Mucosa of gallbladder (tissue), 1 donor: ENCODE measurements at regions not wholly inside any gene's neighbourhood (a gene's known extent, or its start where the extent isn't known, plus 50 kb on each side); places are given as distances from the start of the nearest gene placed in this dataset.

ENCODE experiments used
- DNase-seq: peaks from one replicate; pipeline ENCODE4 v3.0.0-alpha.2; 2020; ENCODE audit warnings: low spot score
- donor health status: DM: no; HTN: no; CAD: no.

DNA sequence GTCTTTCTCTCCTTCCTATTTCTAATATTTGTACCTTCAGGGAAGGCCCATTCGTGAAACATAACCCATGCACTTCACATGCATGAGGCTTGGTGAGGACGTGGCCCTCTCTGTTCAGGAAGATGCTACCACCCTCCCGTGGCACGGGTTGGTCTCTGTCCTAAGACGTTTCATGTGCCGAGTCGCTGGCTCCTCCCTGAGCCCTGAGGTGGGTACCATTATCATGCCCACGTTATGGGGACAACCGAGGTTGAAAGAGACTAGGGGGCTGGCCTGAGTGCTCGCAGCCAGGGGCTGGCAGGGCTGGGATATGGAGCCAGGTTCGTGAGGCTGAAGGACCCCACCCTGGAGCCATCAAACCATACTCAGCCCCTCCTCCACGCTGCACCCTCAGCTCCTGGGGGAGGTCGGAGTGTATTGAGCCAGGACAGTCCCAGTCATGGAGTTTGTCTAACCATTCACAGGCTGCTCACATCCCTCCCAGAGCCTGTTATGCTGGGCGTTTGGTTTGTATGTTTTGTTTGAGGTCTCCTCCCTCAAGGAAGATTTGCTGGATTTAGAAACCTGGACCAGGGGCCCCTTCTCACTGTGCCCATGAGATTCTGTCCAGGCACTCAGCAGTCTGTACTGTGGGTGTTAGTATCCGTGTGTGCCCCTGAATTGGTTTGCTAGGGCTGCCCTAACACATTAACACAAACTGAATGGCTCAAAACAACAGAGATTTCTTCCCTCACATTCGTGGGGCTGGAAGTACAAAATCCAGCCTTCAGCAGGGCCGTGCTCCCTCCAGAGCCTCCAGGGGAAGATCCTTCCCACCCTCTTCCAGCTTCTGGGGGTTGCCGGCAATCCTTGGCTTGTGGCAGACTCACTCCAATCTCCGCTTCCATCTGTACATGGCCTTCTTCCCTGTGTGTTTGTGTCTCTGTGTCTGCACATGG is 88.3 kb downstream of the ANKRD60 start:
- peak; percentile 5 for DNase-seq

DNA sequence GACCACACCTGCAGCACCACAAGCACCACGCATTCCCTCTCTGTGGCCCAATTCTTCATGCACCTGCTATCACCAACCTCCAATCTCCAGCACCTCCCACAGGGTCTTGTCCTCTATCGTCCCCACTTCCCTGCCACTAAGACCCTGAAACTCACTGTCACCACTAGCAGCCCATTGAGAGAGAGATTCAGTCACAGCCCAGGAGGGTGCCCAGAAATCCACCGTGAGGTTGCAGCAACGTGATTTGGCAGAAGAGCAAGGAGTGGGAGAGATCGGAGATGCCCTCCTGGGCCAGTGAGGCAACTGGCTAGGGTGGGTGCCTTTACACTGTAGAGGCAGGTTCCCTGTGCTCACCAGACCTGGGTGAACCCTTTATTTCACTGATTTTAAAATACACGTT is 90.1 kb downstream of the ANKRD60 start:
- DNase-seq = peak; percentile 3

DNA sequence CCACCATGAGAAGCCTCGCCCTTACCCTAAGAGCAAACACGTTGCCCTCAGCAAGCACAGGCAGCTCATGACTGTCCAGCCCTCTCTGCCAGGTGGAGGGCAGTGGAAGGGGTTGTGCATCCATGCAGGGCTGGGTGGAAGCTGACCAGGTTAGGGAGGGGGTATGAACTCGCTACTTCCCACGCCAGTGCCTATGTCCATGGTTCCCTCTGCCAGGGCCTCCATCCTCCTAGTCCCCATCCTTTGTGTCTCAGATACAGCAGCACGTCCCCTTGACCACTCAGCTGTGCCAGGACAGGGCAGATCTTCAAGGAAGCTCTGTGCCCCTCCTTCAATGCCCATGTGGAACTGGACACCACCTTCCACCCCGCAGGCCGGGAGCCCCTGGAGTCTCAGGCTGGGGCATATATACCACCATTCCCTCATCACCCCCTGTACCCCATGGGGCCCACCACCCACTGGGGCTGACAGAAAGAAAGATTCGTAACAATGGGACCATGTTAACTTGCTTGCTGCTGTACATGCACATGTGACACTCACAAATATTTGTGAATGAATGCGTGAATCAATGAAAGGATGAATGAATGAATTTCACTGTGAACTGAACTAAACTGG is 90.7 kb downstream of the ANKRD60 start:
- no peak for DNase-seq

DNA sequence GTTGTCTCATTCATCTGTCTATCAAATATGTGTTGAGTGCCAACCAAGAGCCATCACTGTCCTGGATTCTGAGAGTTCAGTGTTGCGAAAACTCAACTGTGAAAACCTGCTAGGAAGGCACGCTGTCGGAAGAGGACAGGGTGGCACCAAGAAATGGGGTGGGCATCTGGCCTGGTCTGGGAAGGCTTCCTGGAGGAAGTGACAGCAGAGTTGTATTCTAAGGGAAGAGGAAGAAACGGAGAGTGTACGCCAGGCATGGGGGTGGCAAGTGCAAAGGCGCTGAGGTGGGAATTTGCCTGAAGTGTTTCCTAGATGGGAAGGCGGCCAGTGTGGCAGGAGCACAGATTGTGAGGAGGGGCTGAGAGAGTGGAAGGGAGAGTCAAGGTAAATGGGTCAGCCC is 91.2 kb downstream of the ANKRD60 start:
- no peak for DNase-seq

DNA sequence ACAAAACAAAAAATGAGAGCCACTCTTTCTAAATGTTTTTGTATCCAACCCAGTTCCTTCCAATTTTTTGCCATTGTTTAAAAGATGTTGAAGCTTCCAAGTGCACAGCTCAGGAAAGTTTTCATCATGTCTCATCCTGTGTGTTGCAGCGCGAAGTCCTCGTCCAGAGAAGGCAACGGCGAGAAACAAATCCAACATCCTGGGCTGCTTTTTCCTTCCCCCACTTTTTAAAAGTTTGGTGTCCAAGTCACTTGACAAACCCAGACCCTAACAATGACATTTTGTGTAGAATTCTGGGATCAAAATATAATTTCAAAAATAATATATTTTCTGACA is 92.3 kb downstream of the ANKRD60 start:
- peak; percentile 9 for DNase-seq

DNA sequence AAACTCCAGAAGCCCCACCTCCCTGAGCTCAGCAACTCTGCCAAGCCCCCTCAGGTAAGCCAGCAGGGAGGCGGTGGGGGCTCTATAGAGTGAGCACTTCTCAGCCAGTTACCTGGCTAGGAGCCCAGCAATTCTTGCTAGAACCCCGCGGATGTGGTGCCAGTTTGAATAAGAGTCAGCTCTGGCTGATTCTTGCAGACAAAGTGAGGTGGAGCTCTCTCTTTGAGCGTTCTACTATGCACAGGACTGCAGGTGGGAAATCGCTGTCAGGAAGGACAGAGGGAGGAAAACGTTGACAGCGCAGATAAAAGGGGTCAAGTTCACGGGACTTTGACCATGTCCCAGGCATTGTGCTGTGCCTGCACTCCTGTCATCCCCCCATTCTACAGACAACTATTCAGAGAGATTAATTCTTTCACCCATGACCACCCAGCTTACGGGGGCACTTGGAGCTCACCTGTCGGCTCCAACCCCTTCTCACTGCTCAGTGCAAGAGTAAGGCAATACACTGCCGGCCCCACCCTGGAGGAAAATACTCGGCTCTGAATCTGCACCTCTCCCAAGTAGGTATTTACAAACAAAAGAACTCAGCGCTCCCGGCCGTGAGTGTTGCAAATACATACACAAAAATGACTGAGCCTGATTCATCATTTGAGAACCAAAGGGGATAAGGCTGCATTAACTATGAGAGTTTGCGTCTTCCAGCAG is 92.9 kb downstream of the ANKRD60 start:
- peak; percentile 9 for DNase-seq

DNA sequence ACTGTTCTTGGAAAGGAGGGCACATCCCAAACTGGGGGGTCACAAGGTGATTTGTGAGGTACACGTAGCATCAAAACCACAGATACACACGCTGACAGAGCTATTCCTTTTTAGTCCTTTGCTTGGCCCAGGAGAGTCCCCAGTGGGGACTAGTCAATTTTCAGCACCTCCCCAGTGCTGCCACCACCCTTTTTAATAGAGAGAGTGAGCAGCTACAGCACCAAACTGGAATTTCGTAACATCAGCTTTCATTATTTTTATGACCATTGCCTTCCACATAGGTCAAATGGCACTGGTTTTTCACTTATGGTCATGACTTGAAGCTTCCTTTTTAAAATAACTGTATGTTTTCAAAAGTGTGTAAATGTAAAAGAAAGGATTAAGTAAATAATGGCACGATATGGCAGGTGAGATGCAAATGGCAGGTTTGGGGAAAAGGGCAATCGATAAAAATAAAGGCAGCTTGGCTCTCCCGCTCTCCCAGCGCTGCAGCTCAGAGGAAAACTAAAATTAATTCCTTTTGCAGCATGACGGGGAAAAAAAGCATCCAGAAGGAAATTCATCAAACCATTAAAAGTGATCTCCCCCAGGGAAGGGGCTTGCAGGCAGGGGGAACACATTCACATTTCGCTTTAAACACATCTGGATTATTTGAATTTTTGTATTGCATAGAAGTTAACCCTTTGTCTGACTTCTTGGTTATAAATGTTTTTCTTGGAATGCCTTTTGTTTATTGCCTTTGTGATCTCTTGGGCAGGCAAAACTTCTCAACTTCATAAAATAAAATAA is 95.2 kb downstream of the ANKRD60 start:
- DNase-seq = no peak

DNA sequence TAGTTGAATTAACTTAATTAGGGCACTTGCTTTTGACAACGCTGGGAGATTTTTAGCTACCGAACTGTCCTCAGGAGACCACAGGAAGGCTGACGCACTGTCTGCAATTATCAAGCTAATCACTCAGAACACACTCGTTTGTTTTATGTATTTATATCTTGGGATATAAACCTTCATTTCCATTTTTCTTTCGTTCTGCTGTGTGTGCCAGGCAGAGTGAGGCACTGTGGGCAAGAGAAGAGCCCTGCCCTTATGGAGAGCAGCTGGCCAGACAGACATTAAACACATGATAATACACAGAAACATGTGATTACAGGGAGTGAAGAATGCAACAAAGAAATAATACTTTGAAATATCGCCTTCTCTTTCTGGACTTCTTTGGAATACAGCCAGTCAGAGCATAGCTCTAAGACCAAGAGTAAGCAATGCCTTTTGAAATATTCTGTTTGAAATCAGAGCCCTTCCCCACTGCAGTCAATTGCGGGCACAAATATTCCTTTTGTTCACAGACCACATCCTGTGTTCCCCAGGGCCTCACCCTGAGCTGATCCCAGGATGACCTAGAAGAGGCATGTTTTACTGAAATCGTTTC is 96.8 kb downstream of the ANKRD60 start:
- no peak for DNase-seq

DNA sequence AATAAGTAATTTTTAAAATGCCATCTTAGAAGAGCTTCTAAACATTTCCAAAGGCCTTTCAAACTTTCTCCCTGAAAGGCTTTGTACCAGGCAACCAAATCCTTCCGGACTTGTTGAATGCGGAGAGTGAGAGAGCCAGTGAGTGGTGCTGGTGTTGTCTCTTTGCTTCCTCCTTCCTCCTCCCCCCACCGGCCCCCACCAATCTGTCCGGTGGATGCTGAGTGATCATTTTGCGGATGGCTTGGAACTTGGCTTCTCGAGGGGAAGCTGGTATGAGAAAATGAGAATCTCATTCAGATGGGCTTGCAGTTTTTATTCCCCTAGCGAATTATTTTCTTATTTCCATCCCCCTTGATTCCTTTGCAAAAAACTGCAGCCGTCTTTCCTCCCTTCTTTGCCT is 97.3 kb downstream of the ANKRD60 start:
- no peak for DNase-seq

DNA sequence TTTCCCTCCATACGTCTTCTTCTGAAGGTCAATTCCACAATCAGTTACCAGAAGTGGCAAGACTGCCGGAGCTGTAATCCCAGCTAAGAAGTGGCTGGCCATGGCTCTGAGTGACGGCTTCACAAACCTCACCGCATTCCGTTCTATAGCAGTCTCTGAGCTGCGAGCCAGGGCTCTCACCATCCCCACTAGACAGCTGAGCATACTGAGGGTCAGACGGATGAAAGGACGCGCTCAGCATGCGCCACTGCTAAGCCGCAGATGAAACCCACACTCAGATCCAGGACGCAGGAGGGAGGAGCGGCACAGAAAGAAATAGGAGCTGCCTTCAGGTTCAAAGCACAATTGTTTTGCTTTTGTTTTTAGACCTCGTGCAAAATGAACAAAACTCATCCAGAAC is 97.9 kb downstream of the ANKRD60 start:
- DNase-seq = no peak

DNA sequence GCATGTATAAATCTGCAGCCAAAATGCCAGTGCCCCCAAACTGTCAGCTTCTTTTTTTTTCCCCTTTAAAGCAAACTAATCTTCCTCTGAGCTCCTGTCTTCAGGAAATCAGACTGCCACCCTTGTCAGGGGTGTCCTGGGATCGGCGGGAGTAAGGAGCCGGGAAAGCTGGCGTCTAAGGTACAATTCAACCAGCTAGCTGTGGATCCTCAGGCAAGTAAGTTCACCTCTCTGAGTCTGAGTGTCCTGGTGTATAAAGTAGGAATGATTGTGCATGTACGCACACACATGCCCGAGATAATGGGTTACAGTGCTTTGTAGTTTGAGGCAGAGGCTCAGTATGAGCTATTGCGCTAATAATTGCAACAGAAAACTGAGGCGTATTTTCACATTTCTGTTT is 98.3 kb downstream of the ANKRD60 start:
- DNase-seq = no peak

DNA sequence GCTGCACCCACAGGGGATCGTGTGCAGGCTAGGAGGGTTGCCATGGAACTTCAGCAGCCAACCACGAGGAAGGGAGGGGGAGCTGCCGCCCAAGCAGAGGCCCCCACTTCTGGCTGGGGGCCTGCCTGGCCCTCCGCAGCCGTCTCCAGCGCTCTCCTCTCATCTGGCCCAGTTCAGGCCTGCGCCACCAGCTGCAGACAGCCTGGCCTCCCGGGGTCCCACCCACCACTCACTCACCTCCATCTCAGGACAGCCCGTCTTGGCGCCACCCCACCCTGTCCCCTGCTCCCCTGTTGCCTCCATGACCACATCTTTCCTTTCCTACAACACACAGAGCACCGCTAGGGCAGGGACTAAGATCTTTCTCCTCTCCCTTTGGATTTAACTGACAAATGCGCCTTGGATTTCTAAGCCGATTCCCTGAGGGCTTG is 98.7 kb downstream of the ANKRD60 start:
- DNase-seq = no peak

DNA sequence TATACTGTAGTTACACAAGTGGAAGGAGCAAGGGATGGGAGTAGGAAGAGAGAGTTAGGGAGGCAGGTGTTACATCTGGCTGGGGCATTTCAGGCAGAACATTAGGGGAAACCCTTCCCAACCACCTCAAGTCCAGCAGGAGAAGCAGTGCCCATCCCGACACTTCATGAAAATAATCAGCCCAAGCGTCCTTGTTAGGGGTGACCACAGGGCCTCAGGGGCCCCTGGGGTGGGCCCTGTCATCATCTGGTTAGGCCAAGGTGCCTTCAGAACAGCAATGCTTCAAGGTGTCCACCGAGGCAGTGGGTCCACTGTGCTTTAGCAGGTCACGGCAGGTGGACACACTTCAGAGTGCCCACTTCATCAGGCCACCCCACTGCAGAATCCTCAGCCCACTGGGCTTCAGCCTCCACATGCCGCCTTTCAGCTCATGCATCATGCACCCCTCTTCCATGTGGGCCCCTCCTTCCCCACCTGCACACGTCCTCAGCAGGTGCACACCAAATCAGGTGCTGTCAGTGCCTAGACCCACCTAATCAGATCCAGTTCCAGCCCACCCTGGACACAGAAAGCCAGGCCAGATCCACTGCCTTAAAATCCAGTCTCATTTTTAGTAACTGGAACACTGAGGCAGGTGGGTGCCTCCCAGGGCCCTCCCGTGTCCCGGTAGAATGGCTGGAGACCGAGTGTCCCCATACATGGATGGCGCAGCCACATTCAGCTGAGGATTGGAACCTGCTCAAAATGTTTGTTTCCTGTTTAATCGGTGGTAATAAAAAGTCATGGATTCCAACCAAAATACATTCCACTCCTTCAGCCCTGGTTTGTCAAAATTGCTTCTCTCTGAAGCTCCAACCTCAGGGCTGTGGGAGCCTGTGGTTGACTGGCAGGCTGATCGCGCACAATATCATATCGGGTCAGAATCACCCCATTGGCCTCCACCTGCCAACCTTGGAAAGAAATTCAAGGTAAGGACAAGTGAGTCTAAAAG is 99.5 kb downstream of the ANKRD60 start:
- DNase-seq = no peak

DNA sequence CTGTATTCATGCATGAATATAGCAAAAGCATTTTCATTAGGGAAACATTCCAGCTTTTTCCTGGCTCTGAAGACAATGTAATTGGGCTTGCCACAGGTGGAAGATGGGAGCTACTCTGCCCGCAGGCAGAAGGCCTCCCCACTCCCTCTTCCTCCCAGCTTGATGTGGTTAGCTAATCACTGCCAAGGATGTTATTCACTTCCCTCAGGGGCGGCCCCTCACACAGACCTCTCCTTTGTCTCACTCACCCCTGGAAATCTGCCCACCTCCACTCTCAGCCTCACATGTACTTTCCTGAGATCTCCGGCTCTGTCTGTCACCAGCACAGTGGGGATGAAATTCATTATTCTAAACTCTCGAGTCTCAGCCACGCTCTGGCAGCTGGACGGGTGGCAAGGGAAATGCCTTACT is 100.7 kb downstream of the ANKRD60 start:
- no peak for DNase-seq

DNA sequence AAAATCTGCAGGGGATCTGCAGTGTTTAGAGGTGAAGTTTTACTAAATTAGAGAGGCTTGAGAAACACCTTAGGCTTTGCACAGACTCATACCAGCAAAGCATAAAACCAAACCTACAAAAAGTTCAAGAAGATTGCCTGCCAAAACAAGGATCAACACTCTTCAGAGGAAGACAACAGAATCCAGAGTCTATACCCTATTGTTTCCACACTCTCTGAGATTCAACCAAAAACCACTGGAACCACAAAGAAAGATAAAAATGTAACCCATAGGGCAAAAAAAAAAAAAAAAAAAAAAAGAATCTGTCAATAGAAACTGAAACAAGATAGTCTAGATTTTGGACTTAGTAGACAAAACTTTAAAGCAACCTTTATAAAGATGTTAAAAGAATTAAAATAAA is 102.7 kb downstream of the ANKRD60 start:
- no peak for DNase-seq

DNA sequence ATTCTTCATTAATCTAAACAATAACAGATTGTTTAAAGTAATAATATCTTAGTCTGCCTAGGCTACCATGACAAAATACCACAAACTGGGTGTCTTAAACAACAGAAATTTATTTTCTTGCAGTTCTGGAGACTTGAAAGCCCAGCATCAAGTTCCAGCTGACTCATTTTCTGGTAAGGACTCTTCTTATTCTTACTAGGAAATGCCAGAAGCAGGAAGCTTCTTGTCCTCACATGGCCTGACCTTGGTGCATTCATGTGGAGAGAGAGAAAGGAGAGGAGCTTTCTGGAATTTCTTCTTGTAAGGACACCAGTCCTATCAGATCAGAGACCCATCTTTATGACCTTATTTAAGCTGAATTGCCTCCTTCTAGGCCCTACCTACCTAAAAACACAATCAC is 110.5 kb downstream of the ANKRD60 start:
- DNase-seq = no peak

DNA sequence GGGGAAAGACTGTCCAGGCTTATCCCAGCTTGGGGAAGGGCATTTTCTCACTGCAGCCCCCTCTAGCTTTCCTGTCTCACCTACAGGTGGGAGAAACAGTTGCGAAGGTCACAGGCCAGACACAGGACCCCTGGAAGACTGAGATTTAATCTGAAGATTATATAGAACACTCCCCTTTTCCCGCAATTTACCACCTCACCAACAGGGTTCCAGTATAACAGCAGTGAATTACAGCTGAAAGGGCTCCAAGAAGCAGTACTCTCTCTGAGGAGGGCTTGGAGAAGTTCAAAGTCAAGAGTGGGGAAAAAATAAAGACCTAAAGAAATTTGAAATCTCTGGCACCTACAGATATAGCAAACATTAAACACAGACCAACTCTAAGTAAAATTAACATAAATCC is 111.9 kb downstream of the ANKRD60 start:
- DNase-seq = no peak

DNA sequence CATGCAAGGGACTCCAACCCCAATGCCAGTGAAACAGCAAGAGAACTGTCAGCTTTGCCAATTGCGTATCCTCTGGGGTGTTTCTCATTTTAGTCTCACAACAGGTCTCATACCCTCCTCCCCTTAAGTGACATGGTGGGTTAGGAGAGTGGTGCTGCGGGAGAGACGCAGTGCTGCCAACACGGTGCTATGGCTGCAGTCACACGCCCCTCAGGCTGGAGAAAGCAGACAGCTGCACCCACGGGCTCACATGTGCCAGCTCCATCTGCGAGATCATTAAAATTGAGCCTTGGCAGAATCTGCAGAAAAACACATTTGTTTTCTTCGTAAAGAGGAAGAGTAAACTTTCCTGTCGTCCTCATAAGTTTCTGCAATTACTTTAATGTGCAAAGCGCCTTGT is 114.7 kb downstream of the ANKRD60 start:
- no peak for DNase-seq

DNA sequence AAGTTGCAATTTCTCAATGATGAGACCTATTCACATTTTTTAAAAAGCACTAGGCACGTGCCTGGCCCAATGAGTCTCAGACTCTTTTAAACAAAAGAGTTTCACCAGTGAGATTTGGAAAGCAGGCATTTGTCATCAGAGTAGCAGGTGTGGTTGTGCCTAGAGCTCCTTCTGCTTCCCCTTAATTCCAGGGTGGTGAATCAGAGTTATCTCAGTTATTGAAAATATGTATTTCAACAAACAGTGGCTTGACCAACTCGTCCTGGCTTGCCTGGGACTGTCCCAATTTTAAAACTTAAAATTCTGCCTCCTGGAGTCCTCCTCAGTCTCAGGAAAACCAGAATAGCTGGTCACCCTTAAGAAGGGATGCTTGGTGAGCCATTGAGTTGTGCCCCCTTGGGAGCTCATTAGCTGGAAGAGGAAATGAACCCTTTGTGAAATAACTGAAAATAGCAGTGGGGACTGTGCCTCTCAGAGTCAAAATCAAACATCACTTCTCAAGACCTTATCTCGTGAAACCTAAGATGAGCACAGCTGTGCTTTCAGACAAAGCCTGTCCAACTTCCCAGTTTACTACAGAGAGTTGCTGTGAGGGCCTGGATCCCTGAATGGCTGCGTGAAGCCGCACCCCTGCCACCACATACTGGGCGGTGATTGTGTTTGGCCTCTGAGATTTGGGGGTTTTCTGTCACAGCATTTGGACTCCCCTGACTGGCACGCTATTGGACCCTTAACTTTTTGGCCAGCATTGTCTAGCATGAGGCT is 116.3 kb downstream of the ANKRD60 start:
- no peak for DNase-seq
